Stomach (tissue), 8 donors: ENCODE measurements at regions not wholly inside any gene's neighbourhood (a gene's known extent, or its start where the extent isn't known, plus 50 kb on each side); places are given as distances from the start of the nearest gene placed in this dataset.

Source experiments
- DNase-seq, 2 donors: peaks; one replicate each; pipeline versions ENCODE4 v3.0.0 to v3.0.0-alpha.2; 2013 to 2019
- H3K27ac ChIP-seq, 5 donors: fragments of 200-600 bp in 4 of 5; sonication (generic) in 4 of 5; one replicate each; pipeline ENCODE4 v1.5.1; 2013 to 2019; ENCODE audit warnings: mild to moderate bottlenecking in 1 of 5, moderate library complexity in 1 of 5
- H3K27me3 ChIP-seq, 3 donors: fragments of 200-600 bp; sonication (generic); one replicate each; pipeline ENCODE4 v1.5.1; 2017 to 2019; ENCODE audit warnings: mixed run types in 1 of 3
- H3K36me3 ChIP-seq, 4 donors: fragments of 200-600 bp; sonication (generic); 1 replicate in 3 of 4; 2 replicates in 1 of 4; pipeline ENCODE4 v1.5.1; 2016 to 2019
- H3K4me1 ChIP-seq, 4 donors: fragments of 200-600 bp; sonication (generic); one replicate each; pipeline ENCODE4 v1.5.1; 2016 to 2019
- H3K4me3 ChIP-seq, 4 donors: fragments of 200-600 bp; sonication (generic) in 3 of 4; one replicate each; pipeline ENCODE4 v1.5.1; 2016 to 2019; ENCODE audit warnings: mild to moderate bottlenecking in 1 of 4
- H3K9me3 ChIP-seq, 4 donors: fragments of 200-600 bp; sonication (generic); one replicate each; pipeline ENCODE4 v1.5.1; 2016 to 2019
- CTCF ChIP-seq, 7 experiments: fragments of 450-650 bp in 4 of 7; fragments of 200-600 bp in 3 of 7; sonication (generic) in 3 of 7; IDR thresholded peaks; one replicate each; pipeline ENCODE4 v1.5.1; 2016 to 2019; ENCODE audit warnings: antibody characterized with exemption in 7 of 7, control low read depth in 2 of 7, mild to moderate bottlenecking in 1 of 7
- EP300 ChIP-seq: sonication (generic); formaldehyde crosslinking; IDR thresholded peaks from one replicate; pipeline ENCODE4 v1.6.1; 2017; ENCODE audit warnings: antibody characterized with exemption
- POLR2A ChIP-seq, 4 donors: fragments of 450-650 bp; IDR thresholded peaks; one replicate each; pipeline ENCODE4 v1.6.1; 2016; ENCODE audit warnings: antibody characterized with exemption in 4 of 4, control low read depth in 2 of 4, mild to moderate bottlenecking in 1 of 4, moderate library complexity in 1 of 4
- POLR2AphosphoS5 ChIP-seq, 3 donors: sonication (generic); formaldehyde crosslinking; IDR thresholded peaks; one replicate each; pipeline ENCODE4 v1.6.1; 2016; ENCODE audit warnings: antibody characterized with exemption in 3 of 3
- WGBS, 5 donors: extraction: QIAGEN DNeasy Blood & Tissue Kit in 3 of 5; methylation state at CpG; one replicate each; pipeline versions ENCODE4 v1.1.5 to v1.1.7; 2013 to 2018; 5-methylcytosine and 5-hydroxymethylcytosine counted together
- intact Hi-C: fragments of 100-400 bp; cut with DNase I; formaldehyde crosslinking; loops from one replicate; pipeline ENCODE4 v1.15.1; 2023; ENCODE audit warnings: low total_unique reads
- donor health status: healthy with polysubstance abuse.
- donor health status: Bipolar disorder and iron deficiency.
- donor health status: healthy.

GRCh38 chr18:38010037-38010436, 444.4 kb upstream of the CELF4 start:
- intact Hi-C loops, result no loop called here
- H3K9me3 ChIP-seq, result no peaks in the 10 kb centered on the region
- TF ChIP-seq POLR2AphosphoS5 (IDR thresholded peaks at IDR 0.05) (no peak), EP300 (no peak), POLR2A (IDR thresholded peaks at IDR 0.05) (no peak), CTCF (IDR thresholded peaks at IDR 0.05) (no peak)
- no peaks in the 10 kb centered on the region for H3K4me1 ChIP-seq
- no peak overlapping the region for H3K4me3 ChIP-seq
- WGBS, 5 donors, result 39 to 52% (median 50%) methylated on average over 2 of the region's 2 CpGs
- H3K27me3 ChIP-seq, result no peaks in the 10 kb centered on the region
- no peak for DNase-seq
- H3K27ac ChIP-seq, result no peak overlapping the region
- no peaks in the 10 kb centered on the region for H3K36me3 ChIP-seq

GRCh38 chr18:38009320-38009719, 443.7 kb upstream of the CELF4 start:
- no peaks in the 10 kb centered on the region for H3K36me3 ChIP-seq
- DNase-seq, result no peak
- H3K27me3 ChIP-seq, result no peaks in the 10 kb centered on the region
- TF ChIP-seq EP300, result no peak
- no peak for TF ChIP-seq POLR2AphosphoS5 (IDR thresholded peaks at IDR 0.05)
- TF ChIP-seq CTCF (IDR thresholded peaks at IDR 0.05), result no peak
- TF ChIP-seq POLR2A (IDR thresholded peaks at IDR 0.05), result no peak
- H3K4me3 ChIP-seq, result no peak overlapping the region
- intact Hi-C loops, result no loop called here
- H3K4me1 ChIP-seq, result no peaks in the 10 kb centered on the region
- WGBS, 5 donors, result 54 to 66% (median 61%) methylated on average over 1 of the region's 1 CpG
- H3K9me3 ChIP-seq, result no peaks in the 10 kb centered on the region
- no peak overlapping the region for H3K27ac ChIP-seq

GRCh38 chr18:38007676-38008330, 442.2 kb upstream of the CELF4 start:
- Histone ChIP-seq H3K9me3 (peaks cover 0 to 8% (median 3%) of the 10 kb centered on the region in 4 donors), H3K27ac (no peak overlapping the region), H3K27me3 (no peaks in the 10 kb centered on the region), H3K4me3 (no peak overlapping the region), H3K4me1 (no peaks in the 10 kb centered on the region), H3K36me3 (no peaks in the 10 kb centered on the region)
- DNase-seq, result no peak
- intact Hi-C loops, result no loop called here
- TF ChIP-seq POLR2AphosphoS5 (IDR thresholded peaks at IDR 0.05) (no peak), CTCF (IDR thresholded peaks at IDR 0.05) (no peak), EP300 (no peak), POLR2A (IDR thresholded peaks at IDR 0.05) (no peak)
- 62 to 72% (median 69%) methylated on average over 6 of the region's 6 CpGs for WGBS, 5 donors

GRCh38 chr18:38007026-38007425, 441.4 kb upstream of the CELF4 start:
- no peak overlapping the region for H3K27ac ChIP-seq
- intact Hi-C loops, result no loop called here
- peaks cover 0 to 8% (median 3%) of the 10 kb centered on the region in 4 donors for H3K9me3 ChIP-seq
- H3K4me3 ChIP-seq, result no peak overlapping the region
- H3K36me3 ChIP-seq, result no peaks in the 10 kb centered on the region
- no peak for DNase-seq
- TF ChIP-seq EP300 (no peak), CTCF (IDR thresholded peaks at IDR 0.05) (no peak), POLR2AphosphoS5 (IDR thresholded peaks at IDR 0.05) (no peak), POLR2A (IDR thresholded peaks at IDR 0.05) (no peak)
- no peaks in the 10 kb centered on the region for H3K4me1 ChIP-seq
- H3K27me3 ChIP-seq, result no peaks in the 10 kb centered on the region
